Body of pancreas (tissue), 4 donors: ENCODE measurements at regions not wholly inside any gene's neighbourhood (a gene's known extent, or its start where the extent isn't known, plus 50 kb on each side); places are given as distances from the start of the nearest gene placed in this dataset.

Source experiments
- CTCF ChIP-seq, 7 experiments: fragments of 450-650 bp in 4 of 7; fragments of 200-600 bp in 3 of 7; sonication (generic) in 3 of 7; IDR thresholded peaks; one replicate each; pipeline ENCODE4 v1.5.1; 2016 to 2019; ENCODE audit warnings: antibody characterized with exemption in 7 of 7
- POLR2A ChIP-seq, 3 donors: fragments of 450-650 bp; IDR thresholded peaks; one replicate each; pipeline ENCODE4 v1.6.1; 2016; ENCODE audit warnings: antibody characterized with exemption in 3 of 3, mild to moderate bottlenecking in 2 of 3

GRCh38 chr1:115190540-115191170 lies 101.4 kb upstream of the TSPAN2 start:
- no peak for TF ChIP-seq CTCF (IDR thresholded peaks at IDR 0.05)
- no peak for TF ChIP-seq POLR2A (IDR thresholded peaks at IDR 0.05)
